ENCODE measurements at regions not wholly inside any gene's neighbourhood (a gene's known extent, or its start where the extent isn't known, plus 50 kb on each side); places are given as distances from the start of the nearest gene placed in this dataset.

- no peak overlapping the region for H3K9ac ChIP-seq (ENCODE audit: low read length)
- H3K4me2 ChIP-seq (ENCODE audit: low read length), result no peak overlapping the region
- no peak overlapping the region for H3K27ac ChIP-seq (ENCODE audit: low read depth, low read length, poor library complexity, severe bottlenecking)
- no peaks in the 10 kb centered on the region for H3K79me2 ChIP-seq (ENCODE audit: insufficient read depth, low read length)
- H3K4me1 ChIP-seq (ENCODE audit: insufficient read depth, low read length, severe bottlenecking), result no peaks in the 10 kb centered on the region
- H4K20me1 ChIP-seq (ENCODE audit: insufficient read depth, low read length), result no peaks in the 10 kb centered on the region
- H3K36me3 ChIP-seq (ENCODE audit: insufficient read depth, low read length), result no peaks in the 10 kb centered on the region
- no peak overlapping the region for H3K4me3 ChIP-seq (ENCODE audit: low read depth, low read length, poor library complexity, severe bottlenecking)
- no peak overlapping the region for H2AFZ ChIP-seq (ENCODE audit: low read length)
- H3F3A ChIP-seq (ENCODE audit: insufficient read depth, low read length), result no peaks in the 10 kb centered on the region
- H3K27me3 ChIP-seq (ENCODE audit: insufficient read depth, low read length), result no peaks in the 10 kb centered on the region
- H3K9me3 ChIP-seq (ENCODE audit: low read length), result no peaks in the 10 kb centered on the region
- no peaks in the 10 kb centered on the region for H3K9me2 ChIP-seq (ENCODE audit: low read depth, low read length)
- TF ChIP-seq EZH2 (IDR thresholded peaks at IDR 0.05; ENCODE audit: borderline replicate concordance, low read length) (no peak), CTCF (IDR thresholded peaks at IDR 0.05; ENCODE audit: low read length) (no peak)
These were observed 295.3 kb downstream of the MID1IP1 start for GRCh38 chrX:39096599-39096998.

- Histone ChIP-seq H3K4me1 (ENCODE audit: insufficient read depth, low read length, severe bottlenecking) (no peaks in the 10 kb centered on the region), H3K79me2 (ENCODE audit: insufficient read depth, low read length) (no peaks in the 10 kb centered on the region), H3K9me2 (ENCODE audit: low read depth, low read length) (no peaks in the 10 kb centered on the region), H2AFZ (ENCODE audit: low read length) (no peak overlapping the region), H3F3A (ENCODE audit: insufficient read depth, low read length) (no peaks in the 10 kb centered on the region), H3K4me2 (ENCODE audit: low read length) (no peak overlapping the region), H3K27ac (ENCODE audit: low read depth, low read length, poor library complexity, severe bottlenecking) (no peak overlapping the region), H4K20me1 (ENCODE audit: insufficient read depth, low read length) (no peaks in the 10 kb centered on the region), H3K4me3 (ENCODE audit: low read depth, low read length, poor library complexity, severe bottlenecking) (no peak overlapping the region), H3K27me3 (ENCODE audit: insufficient read depth, low read length) (no peaks in the 10 kb centered on the region), H3K9me3 (ENCODE audit: low read length) (no peaks in the 10 kb centered on the region), H3K9ac (ENCODE audit: low read length) (no peak overlapping the region), H3K36me3 (ENCODE audit: insufficient read depth, low read length) (no peaks in the 10 kb centered on the region)
- no peak for TF ChIP-seq EZH2 (IDR thresholded peaks at IDR 0.05; ENCODE audit: borderline replicate concordance, low read length)
- no peak for TF ChIP-seq CTCF (IDR thresholded peaks at IDR 0.05; ENCODE audit: low read length)
These were observed 303.5 kb downstream of the MID1IP1 start for GRCh38 chrX:39104745-39105144.

- no peak overlapping the region for H3K27ac ChIP-seq (ENCODE audit: low read depth, low read length, poor library complexity, severe bottlenecking)
- TF ChIP-seq CTCF (IDR thresholded peaks at IDR 0.05; ENCODE audit: low read length) (no peak), EZH2 (IDR thresholded peaks at IDR 0.05; ENCODE audit: borderline replicate concordance, low read length) (no peak)
These were observed 310.9 kb downstream of the MID1IP1 start for GRCh38 chrX:39112143-39112542.

More at GRCh38 chrX:39112143-39112542, 310.9 kb downstream of the MID1IP1 start:
- H3K9me2 ChIP-seq (ENCODE audit: low read depth, low read length), result no peaks in the 10 kb centered on the region
- H3K36me3 ChIP-seq (ENCODE audit: insufficient read depth, low read length), result no peaks in the 10 kb centered on the region
- no peak overlapping the region for H3K4me3 ChIP-seq (ENCODE audit: low read depth, low read length, poor library complexity, severe bottlenecking)
- no peaks in the 10 kb centered on the region for H3K4me1 ChIP-seq (ENCODE audit: insufficient read depth, low read length, severe bottlenecking)
- no peaks in the 10 kb centered on the region for H3K79me2 ChIP-seq (ENCODE audit: insufficient read depth, low read length)
- no peak overlapping the region for H2AFZ ChIP-seq (ENCODE audit: low read length)
- no peak overlapping the region for H3K9ac ChIP-seq (ENCODE audit: low read length)
- H3K9me3 ChIP-seq (ENCODE audit: low read length), result no peaks in the 10 kb centered on the region
- H3F3A ChIP-seq (ENCODE audit: insufficient read depth, low read length), result no peaks in the 10 kb centered on the region
- H4K20me1 ChIP-seq (ENCODE audit: insufficient read depth, low read length), result no peaks in the 10 kb centered on the region
- no peak overlapping the region for H3K4me2 ChIP-seq (ENCODE audit: low read length)
- no peaks in the 10 kb centered on the region for H3K27me3 ChIP-seq (ENCODE audit: insufficient read depth, low read length)
